HFFc6 (cell line): ENCODE measurements at regions not wholly inside any gene's neighbourhood (a gene's known extent, or its start where the extent isn't known, plus 50 kb on each side); places are given as distances from the start of the nearest gene placed in this dataset.
"Not testable (repeated sequence)": the region's sequence is repeated elsewhere in the genome, so short reads cannot be mapped to it uniquely, and the experiment has no call there.

Experiments
- DNase-seq: peaks from one replicate; pipeline ENCODE4 v3.0.0-alpha.2; 2018
- H3K27ac Mint-ChIP-seq: 2 replicates; pipeline ENCODE4 v1.8.0; 2020; ENCODE audit warnings: mild to moderate bottlenecking, mixed read lengths
- H3K27me3 Mint-ChIP-seq: 2 replicates; pipeline ENCODE4 v1.8.0; 2021; ENCODE audit warnings: mild to moderate bottlenecking, moderate library complexity, mixed read lengths; ENCODE audit not compliant: insufficient read depth
- H3K36me3 Mint-ChIP-seq: 2 replicates; pipeline ENCODE4 v1.8.0; 2021; ENCODE audit warnings: low read depth, mixed read lengths
- H3K4me1 Mint-ChIP-seq: 2 replicates; pipeline ENCODE4 v1.8.0; 2020; ENCODE audit warnings: low read depth, mixed read lengths
- H3K4me3 Mint-ChIP-seq: 2 replicates; pipeline ENCODE4 v1.8.0; 2020; ENCODE audit warnings: mild to moderate bottlenecking, moderate library complexity, mixed read lengths
- H3K9me3 Mint-ChIP-seq: 2 replicates; pipeline ENCODE4 v1.8.0; 2020; ENCODE audit warnings: mild to moderate bottlenecking, mixed read lengths
- CTCF ChIP-seq: fragments of 200-600 bp; sonication (generic); IDR thresholded peaks from 2 replicates; pipeline ENCODE4 v1.5.0; 2021; ENCODE audit warnings: antibody characterized with exemption, mild to moderate bottlenecking

DNA sequence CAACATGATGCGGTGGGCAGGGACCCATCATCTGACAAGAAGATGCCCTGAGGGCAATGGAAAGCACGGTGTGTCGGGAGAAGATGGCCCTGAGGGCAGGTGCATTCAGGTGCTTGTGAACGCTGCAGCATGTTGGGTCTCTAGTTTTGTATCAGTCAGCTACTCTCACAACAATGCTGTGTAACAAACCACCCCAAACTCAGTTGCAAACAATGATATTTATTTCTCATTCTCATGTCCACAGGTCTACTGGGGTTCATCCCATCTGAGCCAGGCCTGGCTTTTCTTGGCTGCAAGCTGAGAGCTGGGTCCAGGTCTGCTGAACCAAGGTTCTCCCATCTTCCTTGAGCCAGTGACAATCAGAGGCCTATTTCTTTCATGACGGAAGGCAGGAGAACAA is 461.6 kb downstream of the PREX1 start:
- no peak for TF ChIP-seq CTCF
- Mint-ChIP-seq H3K36me3 (no peaks in the 10 kb centered on the region), H3K9me3 (peaks cover 4% of the 10 kb centered on the region; the same call in 1 of the 2 replicates), H3K27me3 (peaks cover 1% of the 10 kb centered on the region), H3K4me1 (no peaks in the 10 kb centered on the region), H3K4me3 (no peak overlapping the region), H3K27ac (no peak overlapping the region)
- DNase-seq = no peak

- Mint-ChIP-seq H3K4me1 (no peaks in the 10 kb centered on the region), H3K27me3 (peaks cover 4% of the 10 kb centered on the region), H3K4me3 (no peak overlapping the region), H3K36me3 (no peaks in the 10 kb centered on the region), H3K9me3 (peaks cover 9% of the 10 kb centered on the region; the same call in 1 of the 2 replicates), H3K27ac (no peak overlapping the region)
- no peak for DNase-seq
- no peak for TF ChIP-seq CTCF
Measured at GRCh38 chr20:48364688-48365421, 462.9 kb downstream of the PREX1 start.

DNA sequence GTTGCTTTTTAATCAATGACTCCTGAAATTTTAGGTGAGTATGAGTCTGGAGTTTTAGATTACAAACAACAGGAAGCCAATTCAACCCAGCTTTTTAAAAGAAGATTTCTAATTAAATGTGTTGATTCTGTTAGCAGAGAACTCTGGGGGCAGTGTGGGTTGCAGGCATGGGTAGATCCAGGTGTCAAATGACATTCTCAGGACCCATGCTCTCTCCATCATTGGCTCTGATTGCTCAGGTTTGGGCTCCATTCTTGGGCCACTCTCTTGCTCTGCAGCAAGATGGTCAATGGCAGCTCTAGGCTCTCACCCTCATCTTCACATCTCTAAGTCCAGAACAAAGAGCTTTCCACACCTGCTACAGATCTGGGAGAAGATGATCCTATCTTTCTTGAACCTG is 463.7 kb downstream of the PREX1 start:
- peaks cover 7% of the 10 kb centered on the region for H3K27me3 Mint-ChIP-seq
- DNase-seq = no peak
- H3K27ac Mint-ChIP-seq = no peak overlapping the region
- no peak for TF ChIP-seq CTCF
- H3K36me3 Mint-ChIP-seq = no peaks in the 10 kb centered on the region
- H3K4me3 Mint-ChIP-seq = no peak overlapping the region
- peaks cover 9% of the 10 kb centered on the region; the same call in 1 of the 2 replicates for H3K9me3 Mint-ChIP-seq
- no peaks in the 10 kb centered on the region for H3K4me1 Mint-ChIP-seq

- H3K9me3 Mint-ChIP-seq = peaks cover 9% of the 10 kb centered on the region; the same call in 1 of the 2 replicates
- TF ChIP-seq CTCF = no peak
- H3K4me1 Mint-ChIP-seq = no peaks in the 10 kb centered on the region
- no peak for DNase-seq
- peaks cover 13% of the 10 kb centered on the region for H3K27me3 Mint-ChIP-seq
- no peak overlapping the region for H3K4me3 Mint-ChIP-seq
- H3K27ac Mint-ChIP-seq = no peak overlapping the region
- H3K36me3 Mint-ChIP-seq = no peaks in the 10 kb centered on the region
Measured at GRCh38 chr20:48360342-48360975, 467.3 kb downstream of the PREX1 start.

- no peaks in the 10 kb centered on the region for H3K4me1 Mint-ChIP-seq
- peaks cover 16% of the 10 kb centered on the region for H3K27me3 Mint-ChIP-seq
- H3K36me3 Mint-ChIP-seq = no peaks in the 10 kb centered on the region
- no peak for DNase-seq
- TF ChIP-seq CTCF = no peak
- no peak overlapping the region for H3K4me3 Mint-ChIP-seq
- H3K27ac Mint-ChIP-seq = no peak overlapping the region
- peaks cover 6% of the 10 kb centered on the region; the same call in 1 of the 2 replicates for H3K9me3 Mint-ChIP-seq
Measured at GRCh38 chr20:48359692-48360341, 468.0 kb downstream of the PREX1 start.

DNA sequence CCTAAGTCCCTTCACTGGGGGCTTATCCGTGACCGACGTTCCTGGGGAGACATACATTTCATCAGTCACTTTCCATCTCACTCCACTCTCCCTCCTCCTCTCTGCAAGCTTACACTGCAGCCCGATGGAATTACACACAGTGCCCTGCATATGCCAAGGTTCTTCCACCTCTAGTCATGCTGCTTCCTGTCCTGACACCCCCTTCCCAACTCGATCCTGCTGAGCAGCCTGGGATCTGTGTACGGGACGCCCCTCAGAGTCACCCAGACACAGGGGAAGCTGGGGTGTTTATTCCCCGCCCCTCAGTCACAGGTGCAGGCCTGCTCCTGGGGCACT is 468.8 kb downstream of the PREX1 start:
- H3K36me3 Mint-ChIP-seq = not testable (repeated sequence)

More for the DNA sequence above, 468.8 kb downstream of the PREX1 start:
- not testable (repeated sequence) for DNase-seq, H3K4me3 Mint-ChIP-seq, H3K4me1 Mint-ChIP-seq, H3K27ac Mint-ChIP-seq, H3K9me3 Mint-ChIP-seq
- peaks cover 16% of the 10 kb centered on the region for H3K27me3 Mint-ChIP-seq
